Fibroblast of the aortic adventitia (primary cell): ENCODE measurements at regions not wholly inside any gene's neighbourhood (a gene's known extent, or its start where the extent isn't known, plus 50 kb on each side); places are given as distances from the start of the nearest gene placed in this dataset.

Source experiments
- DNase-seq: peaks from one replicate; pipeline ENCODE4 v3.0.0-alpha.2; 2010; ENCODE audit warnings: low read depth
- H3K4me3 ChIP-seq: 2 replicates; pipeline ENCODE4 v1.5.1; 2011; ENCODE audit warnings: low read depth, mild to moderate bottlenecking, control low read depth, low read length, moderate library complexity
- TF ChIP-seq, protein P1 (sequence below): IDR thresholded peaks from 2 replicates; pipeline ENCODE4 v1.5.1; 2011; ENCODE audit warnings: mild to moderate bottlenecking, low read length, control low read depth, inconsistent platforms; ENCODE audit not compliant: insufficient read depth

DNA sequence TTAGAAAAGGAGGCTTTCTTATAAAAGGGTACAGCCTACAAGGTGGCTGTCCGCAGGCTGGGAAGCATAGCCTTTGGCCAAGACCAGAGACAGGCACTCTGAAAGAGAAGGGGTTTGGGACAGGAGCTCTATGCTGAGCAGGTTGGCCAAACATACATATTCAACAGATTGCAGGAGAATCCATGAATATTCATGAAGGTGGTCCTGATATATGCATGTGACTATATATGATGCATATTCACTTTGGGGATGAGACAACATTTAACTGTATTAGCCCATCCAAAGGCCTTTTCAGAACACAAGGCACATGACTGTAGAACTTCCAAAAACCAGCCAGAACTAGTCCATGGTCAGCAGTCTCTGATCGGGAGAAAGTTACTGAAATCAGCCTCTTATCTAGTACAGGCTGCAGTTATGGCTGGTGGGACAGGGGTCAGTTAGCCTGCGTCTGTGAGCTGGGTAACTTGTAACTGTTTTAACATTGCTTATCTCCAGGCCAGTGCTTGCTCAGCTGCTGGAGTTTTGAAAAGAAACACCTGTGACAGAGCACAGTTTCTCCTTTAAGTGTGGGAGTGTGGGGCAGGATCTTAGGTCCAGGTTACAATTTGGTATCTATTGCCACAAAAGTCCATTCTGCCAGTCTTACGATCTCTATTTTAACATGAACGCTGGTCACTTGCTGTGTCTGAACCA is 924.2 kb downstream of the UQCRFS1 start:
- DNase-seq = peak; percentile 19
- no peak overlapping the region for H3K4me3 ChIP-seq
- TF ChIP-seq, protein P1, sequence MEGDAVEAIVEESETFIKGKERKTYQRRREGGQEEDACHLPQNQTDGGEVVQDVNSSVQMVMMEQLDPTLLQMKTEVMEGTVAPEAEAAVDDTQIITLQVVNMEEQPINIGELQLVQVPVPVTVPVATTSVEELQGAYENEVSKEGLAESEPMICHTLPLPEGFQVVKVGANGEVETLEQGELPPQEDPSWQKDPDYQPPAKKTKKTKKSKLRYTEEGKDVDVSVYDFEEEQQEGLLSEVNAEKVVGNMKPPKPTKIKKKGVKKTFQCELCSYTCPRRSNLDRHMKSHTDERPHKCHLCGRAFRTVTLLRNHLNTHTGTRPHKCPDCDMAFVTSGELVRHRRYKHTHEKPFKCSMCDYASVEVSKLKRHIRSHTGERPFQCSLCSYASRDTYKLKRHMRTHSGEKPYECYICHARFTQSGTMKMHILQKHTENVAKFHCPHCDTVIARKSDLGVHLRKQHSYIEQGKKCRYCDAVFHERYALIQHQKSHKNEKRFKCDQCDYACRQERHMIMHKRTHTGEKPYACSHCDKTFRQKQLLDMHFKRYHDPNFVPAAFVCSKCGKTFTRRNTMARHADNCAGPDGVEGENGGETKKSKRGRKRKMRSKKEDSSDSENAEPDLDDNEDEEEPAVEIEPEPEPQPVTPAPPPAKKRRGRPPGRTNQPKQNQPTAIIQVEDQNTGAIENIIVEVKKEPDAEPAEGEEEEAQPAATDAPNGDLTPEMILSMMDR = no peak

- TF ChIP-seq, protein P1 = no peak
- DNase-seq = no peak
- H3K4me3 ChIP-seq = no peak overlapping the region
Observed at GRCh38 chr19:28285917-28286316, 927.0 kb downstream of the UQCRFS1 start.

- no peak overlapping the region for H3K4me3 ChIP-seq
- DNase-seq = no peak
- TF ChIP-seq, protein P1 = no peak
Observed at GRCh38 chr19:28285078-28285477, 927.9 kb downstream of the UQCRFS1 start.

DNA sequence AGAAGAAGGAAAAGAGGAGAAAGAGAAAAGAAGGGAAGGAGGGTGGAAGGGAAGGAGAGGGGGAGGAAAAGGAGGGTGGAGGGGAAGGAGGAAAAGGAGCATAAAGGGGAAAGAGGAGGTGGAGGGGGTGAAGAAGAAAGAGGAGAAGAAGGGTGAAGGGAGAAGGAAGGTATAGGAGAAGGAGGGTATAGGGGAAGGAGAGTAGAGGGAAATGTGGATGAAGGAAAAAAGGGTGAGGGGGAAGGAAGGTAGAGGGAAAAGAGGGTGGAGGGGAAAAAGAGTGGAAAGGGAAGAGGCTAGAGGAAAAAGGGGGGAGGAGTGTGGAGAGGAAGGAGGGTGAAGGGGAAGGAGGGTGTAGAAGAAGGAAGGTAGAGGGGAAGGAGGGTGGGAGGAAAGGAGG is 928.6 kb downstream of the UQCRFS1 start:
- DNase-seq = no peak
- TF ChIP-seq, protein P1 = no peak
- no peak overlapping the region for H3K4me3 ChIP-seq

GRCh38 chr19:28283592-28283991 is 929.4 kb downstream of the UQCRFS1 start:
- H3K4me3 ChIP-seq = no peak overlapping the region
- TF ChIP-seq, protein P1 = no peak
- no peak for DNase-seq

- TF ChIP-seq, protein P1 = no peak
- no peak overlapping the region for H3K4me3 ChIP-seq
- no peak for DNase-seq
Observed at GRCh38 chr19:28281676-28282075, 931.3 kb downstream of the UQCRFS1 start.

GRCh38 chr19:28264556-28264955 is 948.4 kb downstream of the UQCRFS1 start:
- no peak overlapping the region for H3K4me3 ChIP-seq
- TF ChIP-seq, protein P1 = no peak
- no peak for DNase-seq
